ENCODE measurements at regions not wholly inside any gene's neighbourhood (a gene's known extent, or its start where the extent isn't known, plus 50 kb on each side); places are given as distances from the start of the nearest gene placed in this dataset.

GRCh38 chr9:115756736-115757135 lies 396.9 kb upstream of the PAPPA start:
- no peaks in the 10 kb centered on the region for H3K4me1 Mint-ChIP-seq (ENCODE audit: low read depth, unreplicated experiment)
- no peaks in the 10 kb centered on the region for H3K9me3 Mint-ChIP-seq (ENCODE audit: unreplicated experiment)
- H3K4me3 Mint-ChIP-seq (ENCODE audit: unreplicated experiment): no peak overlapping the region
- no peaks in the 10 kb centered on the region for H3K36me3 Mint-ChIP-seq (ENCODE audit: unreplicated experiment)
- DNase-seq: no peak
- H3K27me3 Mint-ChIP-seq (ENCODE audit: unreplicated experiment): no peaks in the 10 kb centered on the region
- no peak for TF ChIP-seq CTCF (IDR thresholded peaks at IDR 0.05; ENCODE audit: partially characterized antibody, unreplicated experiment)
- H3K27ac Mint-ChIP-seq (ENCODE audit: unreplicated experiment): no peak overlapping the region

- no peak for DNase-seq
- Mint-ChIP-seq H3K27me3 (ENCODE audit: unreplicated experiment) (no peaks in the 10 kb centered on the region), H3K36me3 (ENCODE audit: unreplicated experiment) (no peaks in the 10 kb centered on the region), H3K4me1 (ENCODE audit: low read depth, unreplicated experiment) (no peaks in the 10 kb centered on the region), H3K4me3 (ENCODE audit: unreplicated experiment) (no peak overlapping the region), H3K9me3 (ENCODE audit: unreplicated experiment) (no peaks in the 10 kb centered on the region), H3K27ac (ENCODE audit: unreplicated experiment) (no peak overlapping the region)
- TF ChIP-seq CTCF (IDR thresholded peaks at IDR 0.05; ENCODE audit: partially characterized antibody, unreplicated experiment): no peak
These were observed 396.1 kb upstream of the PAPPA start for GRCh38 chr9:115757461-115757860.

- no peaks in the 10 kb centered on the region for H3K36me3 Mint-ChIP-seq (ENCODE audit: unreplicated experiment)
- no peaks in the 10 kb centered on the region for H3K9me3 Mint-ChIP-seq (ENCODE audit: unreplicated experiment)
- DNase-seq: no peak
- no peak overlapping the region for H3K4me3 Mint-ChIP-seq (ENCODE audit: unreplicated experiment)
- no peak overlapping the region for H3K27ac Mint-ChIP-seq (ENCODE audit: unreplicated experiment)
- TF ChIP-seq CTCF (IDR thresholded peaks at IDR 0.05; ENCODE audit: partially characterized antibody, unreplicated experiment): no peak
- H3K27me3 Mint-ChIP-seq (ENCODE audit: unreplicated experiment): no peaks in the 10 kb centered on the region
- H3K4me1 Mint-ChIP-seq (ENCODE audit: low read depth, unreplicated experiment): no peaks in the 10 kb centered on the region
These were observed 395.1 kb upstream of the PAPPA start for GRCh38 chr9:115758441-115758840.

GRCh38 chr9:115759426-115759825 lies 394.2 kb upstream of the PAPPA start:
- Mint-ChIP-seq H3K4me3 (ENCODE audit: unreplicated experiment) (no peak overlapping the region), H3K36me3 (ENCODE audit: unreplicated experiment) (no peaks in the 10 kb centered on the region), H3K27me3 (ENCODE audit: unreplicated experiment) (no peaks in the 10 kb centered on the region), H3K9me3 (ENCODE audit: unreplicated experiment) (no peaks in the 10 kb centered on the region), H3K4me1 (ENCODE audit: low read depth, unreplicated experiment) (no peaks in the 10 kb centered on the region), H3K27ac (ENCODE audit: unreplicated experiment) (no peak overlapping the region)
- no peak for TF ChIP-seq CTCF (IDR thresholded peaks at IDR 0.05; ENCODE audit: partially characterized antibody, unreplicated experiment)
- DNase-seq: no peak

GRCh38 chr9:115764645-115765044 lies 388.9 kb upstream of the PAPPA start:
- Mint-ChIP-seq H3K4me1 (ENCODE audit: low read depth, unreplicated experiment) (no peaks in the 10 kb centered on the region), H3K4me3 (ENCODE audit: unreplicated experiment) (no peak overlapping the region), H3K36me3 (ENCODE audit: unreplicated experiment) (no peaks in the 10 kb centered on the region), H3K27ac (ENCODE audit: unreplicated experiment) (no peak overlapping the region), H3K9me3 (ENCODE audit: unreplicated experiment) (no peaks in the 10 kb centered on the region), H3K27me3 (ENCODE audit: unreplicated experiment) (no peaks in the 10 kb centered on the region)
- no peak for TF ChIP-seq CTCF (IDR thresholded peaks at IDR 0.05; ENCODE audit: partially characterized antibody, unreplicated experiment)
- DNase-seq: no peak

Data from glutamatergic neuron (in vitro differentiated cells).